H9 (cell line): ENCODE measurements at regions not wholly inside any gene's neighbourhood (a gene's known extent, or its start where the extent isn't known, plus 50 kb on each side); places are given as distances from the start of the nearest gene placed in this dataset.

Source experiments
- DNase-seq: peaks from one replicate; pipeline ENCODE4 v3.0.0-alpha.2; 2017
- H2AFZ ChIP-seq: one replicate; pipeline ENCODE4 v1.6.1; 2013; ENCODE audit warnings: mild to moderate bottlenecking, low read length, control low read depth, moderate library complexity
- H2AK5ac ChIP-seq: 2 replicates; pipeline ENCODE4 v1.6.1; 2013; ENCODE audit warnings: low read length, control low read depth, mixed read lengths; ENCODE audit not compliant: insufficient read length
- H2BK120ac ChIP-seq: one replicate; pipeline ENCODE4 v1.6.1; 2013; ENCODE audit warnings: low read depth, mild to moderate bottlenecking, low read length, control low read depth, inconsistent platforms; ENCODE audit not compliant: poor library complexity, severe bottlenecking
- H2BK12ac ChIP-seq: 2 replicates; pipeline ENCODE4 v1.6.1; 2013; ENCODE audit warnings: low read length, control low read depth, mixed read lengths, low read depth; ENCODE audit not compliant: insufficient read length
- H2BK15ac ChIP-seq: 2 replicates; pipeline ENCODE4 v1.6.1; 2013; ENCODE audit warnings: low read depth, low read length, control low read depth
- H2BK20ac ChIP-seq: one replicate; pipeline ENCODE4 v1.6.1; 2013; ENCODE audit warnings: low read depth, mild to moderate bottlenecking, low read length, control low read depth, inconsistent platforms; ENCODE audit not compliant: poor library complexity, severe bottlenecking
- H2BK5ac ChIP-seq: 2 replicates; pipeline ENCODE4 v1.6.1; 2013; ENCODE audit warnings: low read length, control low read depth, mixed read lengths; ENCODE audit not compliant: insufficient read length
- H3K14ac ChIP-seq: 2 replicates; pipeline ENCODE4 v1.6.1; 2013; ENCODE audit warnings: low read length, control low read depth; ENCODE audit not compliant: insufficient read depth
- H3K18ac ChIP-seq: 2 replicates; pipeline ENCODE4 v1.6.1; 2013; ENCODE audit warnings: low read depth, mild to moderate bottlenecking, mixed read lengths, low read length, control low read depth; ENCODE audit not compliant: insufficient read length
- H3K23ac ChIP-seq: 2 replicates; pipeline ENCODE4 v1.6.1; 2013; ENCODE audit warnings: low read length, control low read depth, mixed read lengths, low read depth; ENCODE audit not compliant: insufficient read length
- H3K23me2 ChIP-seq: 2 replicates; pipeline ENCODE4 v1.6.1; 2013; ENCODE audit warnings: low read depth, mild to moderate bottlenecking, mixed read lengths, low read length, control low read depth; ENCODE audit not compliant: insufficient read length, poor library complexity, severe bottlenecking
- H3K27ac ChIP-seq: 2 replicates; pipeline ENCODE4 v1.5.1; 2013; ENCODE audit warnings: low read length, control low read depth, mixed read lengths, low read depth; ENCODE audit not compliant: insufficient read length
- H3K27me3 ChIP-seq: 2 replicates; pipeline ENCODE4 v1.6.1; 2013; ENCODE audit warnings: low read length, control low read depth, inconsistent platforms; ENCODE audit not compliant: insufficient read depth
- H3K4ac ChIP-seq: 2 replicates; pipeline ENCODE4 v1.6.1; 2013; ENCODE audit warnings: low read depth, mild to moderate bottlenecking, control low read depth, inconsistent platforms, low read length, moderate library complexity
- H3K4me1 ChIP-seq: 2 replicates; pipeline ENCODE4 v1.6.1; 2013; ENCODE audit warnings: low read length, control low read depth, inconsistent platforms; ENCODE audit not compliant: insufficient read depth
- H3K4me2 ChIP-seq: 2 replicates; pipeline ENCODE4 v1.6.1; 2013; ENCODE audit warnings: low read length, control low read depth, mixed read lengths; ENCODE audit not compliant: insufficient read length, insufficient read depth
- H3K56ac ChIP-seq: 2 replicates; pipeline ENCODE4 v1.6.1; 2013; ENCODE audit warnings: low read depth, mild to moderate bottlenecking, mixed read lengths, low read length, control low read depth; ENCODE audit not compliant: insufficient read length
- H3K79me1 ChIP-seq: 2 replicates; pipeline ENCODE4 v1.6.1; 2013; ENCODE audit warnings: low read depth, mild to moderate bottlenecking, moderate library complexity, low read length, control low read depth, inconsistent platforms; ENCODE audit not compliant: insufficient read depth, poor library complexity, severe bottlenecking
- H3K79me2 ChIP-seq: 2 replicates; pipeline ENCODE4 v1.6.1; 2013; ENCODE audit warnings: low read length, control low read depth, inconsistent platforms; ENCODE audit not compliant: insufficient read depth
- H3K9ac ChIP-seq: 2 replicates; pipeline ENCODE4 v1.6.1; 2013; ENCODE audit warnings: low read length, control low read depth, mixed read lengths; ENCODE audit not compliant: insufficient read length; ENCODE audit errors: extremely low read depth
- H3K9me3 ChIP-seq: one replicate; pipeline ENCODE4 v1.6.1; 2013; ENCODE audit warnings: low read depth, low read length, inconsistent platforms; ENCODE audit not compliant: control insufficient read depth
- H3T11ph ChIP-seq: one replicate; pipeline ENCODE4 v1.6.1; 2013; ENCODE audit warnings: mild to moderate bottlenecking, low read length, control low read depth, inconsistent platforms
- H4K20me1 ChIP-seq: one replicate; pipeline ENCODE4 v1.6.1; 2013; ENCODE audit not compliant: control insufficient read depth, insufficient read length, insufficient read depth
- H4K5ac ChIP-seq: 2 replicates; pipeline ENCODE4 v1.6.1; 2013; ENCODE audit warnings: low read depth, mild to moderate bottlenecking, mixed read lengths, low read length, control low read depth; ENCODE audit not compliant: insufficient read length
- H4K8ac ChIP-seq: replicated peaks from 2 replicates; pipeline ENCODE4 v1.6.1; 2013; ENCODE audit warnings: low read length, control low read depth, mixed read lengths, low read depth; ENCODE audit not compliant: insufficient read length
- H4K91ac ChIP-seq: 2 replicates; pipeline ENCODE4 v1.6.1; 2013; ENCODE audit warnings: low read depth, mild to moderate bottlenecking, moderate library complexity, mixed read lengths, low read length, control low read depth; ENCODE audit not compliant: insufficient read length
- H3K27ac Mint-ChIP-seq, 3 experiments: 2 replicates in 2 of 3; 3 replicates in 1 of 3; pipeline ENCODE4 v1.8.0; 2020 to 2021; ENCODE audit warnings: mixed read lengths in 3 of 3, mild to moderate bottlenecking in 1 of 3, moderate library complexity in 1 of 3
- H3K27me3 Mint-ChIP-seq: 2 replicates; pipeline ENCODE4 v1.8.0; 2021; ENCODE audit warnings: low read depth, mild to moderate bottlenecking, moderate library complexity, mixed read lengths
- H3K36me3 Mint-ChIP-seq, 3 experiments: 2 replicates in 2 of 3; 3 replicates in 1 of 3; pipeline ENCODE4 v1.8.0; 2020 to 2021; ENCODE audit warnings: low read depth in 3 of 3, mixed read lengths in 3 of 3; ENCODE audit not compliant: insufficient read depth in 1 of 3
- H3K4me1 Mint-ChIP-seq, 2 experiments: 2 replicates each; pipeline ENCODE4 v1.8.0; 2020; ENCODE audit warnings: mixed read lengths in 2 of 2
- H3K4me3 Mint-ChIP-seq, 2 experiments: 2 replicates in 1 of 2; 3 replicates in 1 of 2; pipeline ENCODE4 v1.8.0; 2020 to 2021; ENCODE audit warnings: mild to moderate bottlenecking in 2 of 2, mixed read lengths in 2 of 2, moderate library complexity in 1 of 2
- H3K9me3 Mint-ChIP-seq, 2 experiments: 2 replicates in 1 of 2; 3 replicates in 1 of 2; pipeline ENCODE4 v1.8.0; 2020; ENCODE audit warnings: mild to moderate bottlenecking in 2 of 2, mixed read lengths in 2 of 2, moderate library complexity in 1 of 2
- CTCF ChIP-seq: fragments of 200-600 bp; sonication (generic); conservative IDR thresholded peaks from 3 replicates; pipeline ENCODE4 v1.8.0; 2021; ENCODE audit warnings: antibody characterized with exemption, mild to moderate bottlenecking
- WGBS: extraction: QIAGEN DNeasy Blood & Tissue Kit; methylation state at CpG from one replicate; pipeline ENCODE4 v1.1.7; 2013; ENCODE audit warnings: missing lambda C conversion rate, low lambda C conversion rate, mixed read lengths; ENCODE audit not compliant: insufficient read length; ENCODE audit errors: extremely low coverage; 5-methylcytosine and 5-hydroxymethylcytosine counted together

DNA sequence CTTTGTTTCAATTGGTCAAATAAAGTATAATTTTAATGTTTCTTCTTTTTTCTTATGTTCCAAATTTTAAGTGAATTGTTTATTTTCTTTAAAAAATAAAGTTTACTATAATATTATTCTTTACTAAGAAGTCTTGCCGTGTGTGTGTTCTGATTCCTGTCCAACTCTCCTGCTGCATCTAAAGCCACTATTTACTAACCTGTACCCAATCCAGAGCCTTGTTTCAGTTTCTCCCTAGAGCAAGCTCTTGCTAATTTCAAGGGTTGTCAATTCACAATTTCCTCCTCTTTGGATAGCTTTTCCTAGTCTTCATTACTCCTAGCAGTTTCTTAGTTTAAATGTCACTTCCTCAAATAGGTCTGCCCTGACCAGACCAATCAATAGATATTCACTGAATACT lies 314.9 kb upstream of the SEMA3A start:
- Histone ChIP-seq H2AK5ac (no peak overlapping the region), H3K23me2 (no peaks in the 10 kb centered on the region), H3K9ac (no peak overlapping the region), H2BK15ac (no peak overlapping the region), H3K4me1 (no peaks in the 10 kb centered on the region), H3K27me3 (no peaks in the 10 kb centered on the region), H3K56ac (no peak overlapping the region), H2BK5ac (no peak overlapping the region), H2BK120ac (no peak overlapping the region), H4K20me1 (no peaks in the 10 kb centered on the region), H2BK20ac (no peak overlapping the region), H3K4ac (no peak overlapping the region), H3K79me2 (no peaks in the 10 kb centered on the region), H3K14ac (no peak overlapping the region), H3K79me1 (no peaks in the 10 kb centered on the region), H3K18ac (no peak overlapping the region), H2BK12ac (no peak overlapping the region), H3T11ph (no peak overlapping the region), H4K91ac (no peak overlapping the region), H4K5ac (no peak overlapping the region), H2AFZ (no peak overlapping the region), H3K4me2 (no peak overlapping the region), H3K23ac (no peak overlapping the region), H3K27ac (no peak overlapping the region), H4K8ac (no peak overlapping the region), H3K9me3 (no peaks in the 10 kb centered on the region)
- no peaks in the 10 kb centered on the region for H3K9me3 Mint-ChIP-seq
- H3K36me3 Mint-ChIP-seq: no peaks in the 10 kb centered on the region
- DNase-seq: no peak
- no peaks in the 10 kb centered on the region for H3K27me3 Mint-ChIP-seq
- H3K4me1 Mint-ChIP-seq: peaks cover 7% of the 10 kb centered on the region in 2 experiments; a peak in 3 of 4 replicates
- no peak for TF ChIP-seq CTCF
- 0 out of 7 replicates have a peak overlapping the region, but pooled peaks of 1 of the 3 experiments have one; percentile 58 for H3K27ac Mint-ChIP-seq
- no peak overlapping the region for H3K4me3 Mint-ChIP-seq
- WGBS: no CpG with 5 or more reads among the region's 1 CpG
